Mesothelial cell of epicardium (in vitro differentiated cells): ENCODE measurements at regions not wholly inside any gene's neighbourhood (a gene's known extent, or its start where the extent isn't known, plus 50 kb on each side); places are given as distances from the start of the nearest gene placed in this dataset.

ENCODE experiments used
- DNase-seq, 2 experiments: peaks; one replicate each; pipeline ENCODE4 v3.0.0; 2021; ENCODE audit warnings: low spot score in 2 of 2; ENCODE audit not compliant: unreplicated experiment in 2 of 2
- H3K27ac Mint-ChIP-seq: 2 replicates; pipeline ENCODE4 v1.8.0; 2021; ENCODE audit warnings: mixed read lengths
- H3K27me3 Mint-ChIP-seq: 2 replicates; pipeline ENCODE4 v1.8.0; 2021; ENCODE audit warnings: low read depth, mixed read lengths
- H3K36me3 Mint-ChIP-seq: 2 replicates; pipeline ENCODE4 v1.8.0; 2021; ENCODE audit warnings: mixed read lengths
- H3K4me1 Mint-ChIP-seq: 2 replicates; pipeline ENCODE4 v1.8.0; 2021; ENCODE audit warnings: mixed read lengths
- H3K4me3 Mint-ChIP-seq: 2 replicates; pipeline ENCODE4 v1.8.0; 2021; ENCODE audit warnings: mild to moderate bottlenecking, moderate library complexity, mixed read lengths
- H3K9me3 Mint-ChIP-seq: 2 replicates; pipeline ENCODE4 v1.8.0; 2021; ENCODE audit warnings: mixed read lengths
- CTCF ChIP-seq: fragments of 200-600 bp; sonication (generic); IDR thresholded peaks from one replicate; pipeline ENCODE4 v1.5.0; 2021; ENCODE audit warnings: antibody characterized with exemption; ENCODE audit not compliant: unreplicated experiment

- DNase-seq = no peak
- peaks cover 7% of the 10 kb centered on the region for H3K4me1 Mint-ChIP-seq
- H3K9me3 Mint-ChIP-seq = no peaks in the 10 kb centered on the region
- H3K4me3 Mint-ChIP-seq = no peak overlapping the region
- no peak overlapping the region for H3K27ac Mint-ChIP-seq
- peaks cover 4% of the 10 kb centered on the region for H3K27me3 Mint-ChIP-seq
- H3K36me3 Mint-ChIP-seq = no peaks in the 10 kb centered on the region
- TF ChIP-seq CTCF = no peak
These were observed 52.2 kb upstream of the FAT1 start for GRCh38 chr4:186775902-186776301.

GRCh38 chr4:186778134-186778533, 54.5 kb upstream of the FAT1 start:
- Mint-ChIP-seq H3K27me3 (peaks cover 4% of the 10 kb centered on the region), H3K4me1 (peaks cover 13% of the 10 kb centered on the region), H3K36me3 (no peaks in the 10 kb centered on the region), H3K27ac (no peak overlapping the region), H3K9me3 (no peaks in the 10 kb centered on the region), H3K4me3 (no peak overlapping the region)
- no peak for DNase-seq
- no peak for TF ChIP-seq CTCF

- Mint-ChIP-seq H3K27ac (peak overlapping the region; percentile 15), H3K4me3 (no peak overlapping the region), H3K4me1 (peaks cover 10% of the 10 kb centered on the region), H3K9me3 (no peaks in the 10 kb centered on the region), H3K36me3 (no peaks in the 10 kb centered on the region), H3K27me3 (peaks cover 1% of the 10 kb centered on the region)
- no peak for TF ChIP-seq CTCF
- no peak for DNase-seq
These were observed 56.8 kb upstream of the FAT1 start for GRCh38 chr4:186780291-186781031.

- no peaks in the 10 kb centered on the region for H3K27me3 Mint-ChIP-seq
- no peaks in the 10 kb centered on the region for H3K9me3 Mint-ChIP-seq
- no peak overlapping the region for H3K4me3 Mint-ChIP-seq
- peak overlapping the region; percentile 52 for H3K27ac Mint-ChIP-seq
- no peak for DNase-seq
- TF ChIP-seq CTCF = no peak
- no peaks in the 10 kb centered on the region for H3K36me3 Mint-ChIP-seq
- H3K4me1 Mint-ChIP-seq = peaks cover 10% of the 10 kb centered on the region
These were observed 57.6 kb upstream of the FAT1 start for GRCh38 chr4:186781032-186781917.

- no peaks in the 10 kb centered on the region for H3K36me3 Mint-ChIP-seq
- H3K27me3 Mint-ChIP-seq = no peaks in the 10 kb centered on the region
- no peak overlapping the region for H3K27ac Mint-ChIP-seq
- TF ChIP-seq CTCF = no peak
- no peak overlapping the region for H3K4me3 Mint-ChIP-seq
- DNase-seq = no peak
- H3K9me3 Mint-ChIP-seq = no peaks in the 10 kb centered on the region
- H3K4me1 Mint-ChIP-seq = peaks cover 10% of the 10 kb centered on the region
These were observed 58.6 kb upstream of the FAT1 start for GRCh38 chr4:186782302-186782701.
